Epithelial cell of prostate (primary cell): ENCODE measurements at regions not wholly inside any gene's neighbourhood (a gene's known extent, or its start where the extent isn't known, plus 50 kb on each side); places are given as distances from the start of the nearest gene placed in this dataset.
"Not testable (repeated sequence)": the region's sequence is repeated elsewhere in the genome, so short reads cannot be mapped to it uniquely, and the experiment has no call there.

Source experiments
- DNase-seq: peaks from one replicate; pipeline ENCODE4 v3.0.0-alpha.2; 2011; ENCODE audit warnings: low read depth, low spot score
- H3K27ac ChIP-seq: fragments of 450-650 bp; 2 replicates; pipeline ENCODE4 v1.5.1; 2017; ENCODE audit warnings: mild to moderate bottlenecking

- no peak overlapping the region for H3K27ac ChIP-seq
- no peak for DNase-seq
Observed at GRCh38 chr16:13336335-13336734, 434.9 kb downstream of the SHISA9 start.

GRCh38 chr16:13336907-13337881 is 435.8 kb downstream of the SHISA9 start:
- not testable (repeated sequence) for DNase-seq, H3K27ac ChIP-seq

- DNase-seq: no peak
- no peak overlapping the region for H3K27ac ChIP-seq
Observed at GRCh38 chr16:13338044-13338443, 436.6 kb downstream of the SHISA9 start.

GRCh38 chr16:13342675-13343074 is 441.3 kb downstream of the SHISA9 start:
- DNase-seq: no peak
- H3K27ac ChIP-seq: no peak overlapping the region

- no peak overlapping the region for H3K27ac ChIP-seq
Observed at GRCh38 chr16:13344001-13344400, 442.6 kb downstream of the SHISA9 start.

GRCh38 chr16:13348416-13348815 is 447.0 kb downstream of the SHISA9 start:
- H3K27ac ChIP-seq: no peak overlapping the region
- no peak for DNase-seq

More at GRCh38 chr16:13344001-13344400, 442.6 kb downstream of the SHISA9 start:
- DNase-seq: no peak

GRCh38 chr16:13350000-13350399 is 448.6 kb downstream of the SHISA9 start:
- no peak for DNase-seq
- H3K27ac ChIP-seq: no peak overlapping the region

- DNase-seq: no peak
- no peak overlapping the region for H3K27ac ChIP-seq
Observed at GRCh38 chr16:13351181-13351580, 449.8 kb downstream of the SHISA9 start.

- H3K27ac ChIP-seq: no peak overlapping the region
- no peak for DNase-seq
Observed at GRCh38 chr16:13351601-13352217, 450.3 kb downstream of the SHISA9 start.

- not testable (repeated sequence) for DNase-seq, H3K27ac ChIP-seq
Observed at GRCh38 chr16:13352796-13353195, 451.4 kb downstream of the SHISA9 start.

- not testable (repeated sequence) for DNase-seq, H3K27ac ChIP-seq
Observed at GRCh38 chr16:13357842-13358241, 456.4 kb downstream of the SHISA9 start.

GRCh38 chr16:13359835-13360234 is 458.4 kb downstream of the SHISA9 start:
- no peak overlapping the region for H3K27ac ChIP-seq
- DNase-seq: no peak

- no peak for DNase-seq
- no peak overlapping the region for H3K27ac ChIP-seq
Observed at GRCh38 chr16:13372421-13372820, 471.0 kb downstream of the SHISA9 start.

- DNase-seq: no peak
- no peak overlapping the region for H3K27ac ChIP-seq
Observed at GRCh38 chr16:13376174-13376573, 474.8 kb downstream of the SHISA9 start.

- DNase-seq: no peak
- H3K27ac ChIP-seq: no peak overlapping the region
Observed at GRCh38 chr16:13377143-13377542, 475.7 kb downstream of the SHISA9 start.

- no peak for DNase-seq
- H3K27ac ChIP-seq: no peak overlapping the region
Observed at GRCh38 chr16:13378151-13378550, 476.8 kb downstream of the SHISA9 start.

GRCh38 chr16:13379266-13379665 is 477.9 kb downstream of the SHISA9 start:
- no peak overlapping the region for H3K27ac ChIP-seq
- DNase-seq: no peak

GRCh38 chr16:13385156-13386040 is 484.0 kb downstream of the SHISA9 start:
- H3K27ac ChIP-seq, DNase-seq: not testable (repeated sequence)

- no peak overlapping the region for H3K27ac ChIP-seq
- DNase-seq: no peak
Observed at GRCh38 chr16:13390093-13390985, 488.9 kb downstream of the SHISA9 start.

GRCh38 chr16:13390986-13391305 is 489.5 kb downstream of the SHISA9 start:
- H3K27ac ChIP-seq: no peak overlapping the region
- no peak for DNase-seq
